ENCODE measurements at regions not wholly inside any gene's neighbourhood (a gene's known extent, or its start where the extent isn't known, plus 50 kb on each side); places are given as distances from the start of the nearest gene placed in this dataset.
"Not testable (repeated sequence)": the region's sequence is repeated elsewhere in the genome, so short reads cannot be mapped to it uniquely, and the experiment has no call there.

DNA sequence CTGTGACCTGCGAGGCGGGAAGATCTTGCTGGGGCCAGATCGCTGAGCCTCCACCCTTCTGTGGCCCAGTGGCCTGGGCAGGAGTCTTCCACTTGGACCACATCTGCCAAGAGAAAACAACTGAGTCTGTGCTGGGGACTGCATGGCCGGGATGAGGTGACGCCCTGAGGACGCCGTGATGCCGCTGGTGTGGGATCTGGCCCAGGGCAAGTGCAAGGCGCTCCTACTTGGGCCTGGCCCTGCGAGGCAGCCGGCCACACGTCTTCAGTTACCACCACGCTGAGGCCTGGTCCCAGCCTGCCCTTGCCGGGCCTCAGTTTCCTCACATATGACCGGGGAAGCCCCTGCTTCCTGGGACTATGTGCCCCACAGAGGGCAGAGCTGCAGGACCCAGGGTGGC lies 133.4 kb downstream of the SLC25A46 start:
- DNase-seq = no peak

DNA sequence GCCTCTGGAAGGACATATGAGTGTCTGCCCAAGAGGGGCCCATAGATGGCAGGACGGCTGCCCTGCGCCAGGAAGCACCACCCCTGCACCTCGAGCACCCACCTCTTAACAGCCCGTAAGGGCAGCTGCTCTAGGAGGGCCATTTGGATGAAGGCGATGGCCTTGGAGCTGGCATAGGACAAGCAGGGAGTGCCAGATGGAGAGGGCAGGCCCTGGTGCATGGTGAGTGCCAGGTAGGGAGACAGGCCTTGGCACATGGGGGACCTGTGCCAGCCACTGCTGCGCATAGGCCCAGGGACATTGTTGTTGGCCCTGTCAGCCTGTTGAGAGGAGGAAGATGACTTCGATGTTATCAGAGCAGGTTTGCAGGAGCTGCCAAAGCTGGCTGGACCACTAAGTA lies 134.2 kb downstream of the SLC25A46 start:
- no peak for DNase-seq

DNA sequence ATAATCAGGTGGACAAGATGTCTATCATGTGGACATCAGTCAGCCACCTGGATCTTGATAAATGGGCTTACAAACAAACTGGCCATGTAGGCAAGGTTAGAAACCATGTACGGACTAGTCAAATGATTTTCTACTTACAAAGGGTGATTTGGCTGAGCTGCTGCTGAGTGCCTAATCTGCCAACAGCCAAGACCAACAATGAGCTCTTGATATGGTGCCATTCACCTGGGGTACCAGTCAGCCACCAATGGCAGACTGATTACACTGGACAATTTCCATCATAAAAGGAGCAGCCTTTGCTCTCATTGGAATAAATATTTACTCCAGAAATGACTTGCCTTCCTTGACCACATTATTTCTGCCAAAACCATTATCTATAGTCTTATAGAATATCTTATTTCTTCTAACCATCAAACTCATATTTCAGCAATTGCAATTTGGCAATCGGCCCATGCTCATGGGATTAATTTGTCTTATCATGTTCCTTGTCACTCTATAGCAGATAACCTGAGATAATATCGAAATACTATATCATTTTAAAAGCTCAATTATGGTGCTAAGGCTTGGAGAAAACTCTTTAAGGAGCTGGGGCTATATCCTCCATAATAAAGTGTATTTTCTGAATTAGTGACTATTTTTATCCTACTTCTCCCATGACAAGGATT lies 135.1 kb downstream of the SLC25A46 start:
- no peak for DNase-seq

DNA sequence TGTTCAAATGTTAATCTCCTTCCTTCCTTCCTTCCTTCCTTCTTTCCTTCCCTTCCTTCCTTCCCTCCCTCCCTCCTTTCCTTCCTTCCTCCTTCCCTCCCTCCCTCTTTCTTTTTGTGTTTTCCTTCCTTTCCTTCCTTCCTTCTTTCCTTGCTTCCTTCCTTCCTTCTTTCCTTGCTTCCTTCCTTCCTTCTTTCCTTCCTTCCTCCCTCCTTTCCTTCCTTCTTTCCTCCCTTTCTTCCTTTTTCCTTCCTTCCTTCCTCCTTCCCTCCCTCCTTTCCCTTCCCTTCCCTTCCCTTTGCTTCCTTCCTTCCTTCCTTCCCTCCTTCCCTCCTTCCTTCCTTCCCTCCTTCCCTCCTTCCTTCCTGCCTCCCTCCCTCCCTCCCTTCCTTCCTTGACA lies 136.3 kb downstream of the SLC25A46 start:
- not testable (repeated sequence) for DNase-seq

DNA sequence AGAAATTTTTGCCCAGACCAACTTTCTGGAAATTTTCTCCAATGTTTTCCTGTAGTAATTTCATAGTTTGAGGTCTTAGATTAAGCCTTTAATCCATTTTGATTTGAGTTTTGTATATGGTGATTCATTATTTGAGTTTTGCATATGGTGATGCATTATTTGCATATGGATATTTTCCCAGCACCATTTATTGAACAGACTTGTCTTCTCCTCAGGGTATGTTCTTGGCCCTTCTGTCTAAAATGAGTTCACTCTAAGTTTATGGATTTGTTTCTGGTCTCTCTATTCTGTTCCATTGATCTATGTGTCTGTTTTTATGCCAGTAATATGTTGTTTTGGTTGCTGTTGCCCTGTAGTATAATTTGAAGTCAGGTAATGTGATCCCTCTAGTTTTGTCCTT lies 139.3 kb downstream of the SLC25A46 start:
- no peak for DNase-seq

DNA sequence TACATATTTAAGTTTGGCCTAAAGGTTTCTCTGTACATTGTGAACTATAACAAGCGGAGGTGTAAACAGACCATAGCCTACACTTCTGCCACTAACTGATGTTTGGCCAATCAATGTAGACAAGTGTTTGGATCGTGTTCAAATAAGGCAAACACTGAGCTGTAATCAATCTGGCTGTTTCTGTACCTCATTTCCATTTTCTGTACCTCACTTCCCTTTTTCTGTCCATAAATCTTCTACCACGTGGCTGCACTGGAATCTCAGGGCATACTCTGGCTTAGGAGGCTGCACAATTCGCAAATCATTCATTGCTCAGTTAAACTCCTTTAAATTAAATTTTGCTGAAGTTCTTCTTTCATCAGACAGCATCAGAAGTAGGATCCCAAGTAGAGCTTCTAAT lies 140.9 kb downstream of the SLC25A46 start:
- DNase-seq = no peak

DNA sequence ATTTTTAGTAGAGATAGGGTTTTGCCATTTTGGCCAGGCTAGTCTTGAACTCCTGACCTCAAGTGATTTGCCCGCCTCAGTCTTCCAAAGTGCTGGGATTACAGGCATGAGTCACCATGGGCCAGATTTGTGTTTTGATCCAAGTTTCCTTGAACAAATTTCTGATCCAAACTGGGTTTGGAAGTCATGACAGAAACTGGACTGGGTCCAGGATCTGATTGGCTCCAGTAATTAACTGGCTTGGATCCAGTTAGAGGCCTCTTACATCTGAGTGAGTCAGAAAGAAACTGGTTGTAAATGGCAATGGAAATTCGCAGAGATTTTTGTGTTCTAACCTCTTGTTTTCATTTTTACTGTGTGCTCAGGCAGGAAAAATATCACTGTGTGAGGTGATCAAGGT lies 141.6 kb downstream of the SLC25A46 start:
- DNase-seq = no peak

DNA sequence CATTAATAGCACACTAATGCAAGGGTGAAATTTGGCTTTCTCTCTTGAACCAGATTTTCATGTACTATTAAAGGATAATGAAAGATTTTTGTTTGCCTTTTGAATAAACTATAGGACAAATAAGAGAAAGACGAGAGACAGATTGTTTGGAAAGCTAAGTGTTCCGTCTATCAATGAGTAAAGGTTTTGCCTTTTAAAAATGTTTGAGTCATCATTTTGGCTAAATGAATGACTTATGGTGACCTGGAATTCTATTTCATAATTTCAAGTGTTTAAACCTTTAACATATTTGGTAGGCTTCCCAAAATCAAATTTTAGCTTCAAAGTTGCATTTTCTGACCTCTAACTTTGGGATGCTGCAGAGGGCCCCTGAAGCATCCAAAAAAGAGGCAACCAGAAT lies 145.2 kb downstream of the SLC25A46 start:
- DNase-seq = no peak

DNA sequence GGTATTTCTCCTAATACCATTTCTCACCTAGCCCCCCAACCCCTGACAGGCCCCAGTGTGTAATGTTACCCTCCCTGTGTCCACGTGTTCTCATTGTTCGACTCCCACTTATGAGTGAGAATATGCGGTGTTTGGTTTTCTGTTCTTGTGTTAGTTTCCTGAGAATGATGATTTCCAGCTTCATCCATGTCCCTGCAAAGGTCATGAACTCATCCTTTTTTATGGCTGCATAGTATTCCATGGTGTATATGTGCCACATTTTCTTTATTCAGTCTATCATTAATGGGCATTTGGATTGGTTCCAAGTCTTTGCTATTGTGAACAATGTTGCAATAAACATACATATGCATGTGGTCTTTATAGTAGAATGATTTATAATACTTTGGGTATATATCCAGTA lies 148.4 kb downstream of the SLC25A46 start:
- DNase-seq = not testable (repeated sequence)

DNA sequence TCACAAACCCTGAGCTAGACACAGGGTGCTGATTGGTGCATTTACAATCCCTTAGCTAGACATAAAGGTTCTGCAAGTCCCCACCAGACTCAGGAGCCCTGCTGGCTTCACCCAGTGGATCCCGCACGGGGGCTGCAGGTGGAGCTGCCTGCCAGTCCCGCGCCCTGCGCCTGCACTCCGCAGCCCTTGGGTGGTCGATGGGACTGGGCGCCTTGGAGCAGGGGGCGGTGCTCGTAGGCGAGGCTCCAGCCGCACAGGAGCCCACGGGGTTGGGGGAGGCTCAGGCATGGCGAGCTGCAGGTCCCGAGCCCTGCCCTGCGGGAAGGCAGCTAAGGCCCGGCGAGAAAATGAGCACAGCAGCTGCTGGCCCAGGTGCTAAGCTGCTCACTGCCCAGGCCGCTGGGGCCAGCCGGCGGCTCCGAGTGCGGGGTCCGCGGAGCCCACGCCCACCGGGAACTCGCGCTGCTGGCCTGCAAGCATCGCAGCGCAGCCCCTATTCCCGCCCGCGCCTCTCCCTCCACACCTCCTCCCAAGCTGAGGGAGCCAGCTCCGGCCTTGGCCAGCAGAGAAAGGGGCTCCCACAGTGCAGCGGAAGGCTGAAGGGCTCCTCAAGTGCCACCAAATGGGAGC lies 155.2 kb downstream of the SLC25A46 start:
- DNase-seq = not testable (repeated sequence)

DNA sequence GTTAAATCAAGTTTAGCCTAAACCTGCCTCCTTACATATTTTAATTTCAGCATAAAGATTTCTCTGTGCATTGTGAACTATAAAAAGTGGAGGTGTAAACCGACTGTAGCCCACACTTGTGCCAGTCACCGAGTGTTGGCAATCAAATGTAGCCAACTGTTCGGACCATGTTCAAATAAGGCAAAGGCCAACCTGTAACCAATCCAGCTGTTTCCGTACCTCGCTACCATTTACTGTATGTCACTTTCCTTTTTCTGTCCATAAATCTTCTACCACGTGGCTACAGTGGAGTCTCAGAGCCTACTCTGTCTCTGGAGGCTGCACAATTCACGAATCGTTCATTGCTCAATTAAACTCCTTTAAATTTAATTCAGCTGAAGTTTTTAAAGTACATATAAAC lies 156.0 kb downstream of the SLC25A46 start:
- no peak for DNase-seq

DNA sequence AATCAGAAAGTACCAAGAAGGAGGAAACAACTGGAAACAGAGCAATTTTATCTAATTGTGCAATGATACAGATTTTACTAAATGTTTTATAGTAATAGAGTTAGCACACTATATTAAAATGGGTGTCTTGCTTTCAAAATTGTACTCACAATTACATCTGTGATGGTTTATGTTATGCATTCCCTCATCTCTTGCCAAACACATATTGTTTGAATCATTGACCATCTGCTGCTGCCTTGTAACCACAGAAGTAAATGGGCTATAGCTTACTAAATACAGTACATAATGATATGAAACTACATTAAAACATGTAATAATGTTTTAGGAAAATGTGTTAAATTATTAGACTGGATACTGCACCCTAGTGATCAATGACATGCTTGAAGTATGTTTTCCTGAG lies 158.1 kb downstream of the SLC25A46 start:
- no peak for DNase-seq

DNA sequence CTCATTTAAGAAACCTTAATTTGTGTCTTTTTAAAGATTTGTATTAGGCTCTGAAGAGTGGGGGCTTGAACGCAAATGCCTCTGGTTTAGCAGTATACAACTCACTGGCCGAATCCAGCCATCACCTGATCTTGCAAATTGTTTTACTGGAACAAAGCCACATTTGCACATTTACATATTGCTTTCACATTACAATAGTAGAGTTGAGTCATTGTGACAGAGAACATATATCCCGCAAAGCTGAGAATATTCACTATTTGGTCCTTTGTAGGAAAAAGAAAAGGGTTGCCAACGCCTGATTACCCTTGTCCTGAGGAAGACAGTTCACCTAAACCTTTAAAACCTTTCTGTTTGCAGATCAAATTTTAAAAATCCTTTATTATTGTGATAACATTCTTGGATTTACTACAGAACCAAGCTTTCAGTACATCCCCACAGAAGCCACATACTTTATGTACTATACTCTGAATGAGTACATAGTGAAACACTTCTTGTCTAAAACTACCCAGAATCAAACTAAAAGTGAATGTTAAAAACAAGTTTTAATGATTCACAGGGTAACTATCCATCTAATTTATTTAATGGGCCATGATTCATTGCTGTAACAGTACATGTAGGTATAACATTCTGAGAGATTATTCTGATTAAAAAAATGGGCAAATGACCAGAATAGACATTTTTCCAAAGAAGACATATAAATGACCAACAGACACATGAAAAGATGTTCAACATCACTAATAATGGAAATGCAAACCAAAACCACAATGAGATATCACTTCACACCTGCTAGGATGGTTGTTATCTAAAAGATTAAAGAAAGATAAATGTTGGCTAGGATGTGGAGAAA lies 161.0 kb downstream of the SLC25A46 start:
- no peak for DNase-seq

DNA sequence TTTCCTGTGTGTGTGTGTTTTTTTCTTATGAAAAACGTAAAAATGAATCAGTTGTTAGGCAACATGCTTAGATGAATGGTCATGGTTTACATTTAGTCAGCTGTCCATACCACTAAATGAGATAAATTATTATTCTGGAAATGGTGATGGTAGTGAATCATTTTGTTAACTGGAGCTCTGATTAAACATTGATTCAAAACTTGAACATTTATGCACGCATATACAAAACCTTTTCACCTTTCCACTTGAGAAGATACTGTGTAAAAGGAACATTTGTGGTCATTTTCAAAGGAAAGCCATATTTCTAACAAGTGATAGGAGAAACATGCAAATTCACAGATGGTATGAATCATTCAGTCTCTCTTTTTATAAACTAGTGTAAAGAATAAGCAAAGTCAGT lies 162.0 kb downstream of the SLC25A46 start:
- no peak for DNase-seq

DNA sequence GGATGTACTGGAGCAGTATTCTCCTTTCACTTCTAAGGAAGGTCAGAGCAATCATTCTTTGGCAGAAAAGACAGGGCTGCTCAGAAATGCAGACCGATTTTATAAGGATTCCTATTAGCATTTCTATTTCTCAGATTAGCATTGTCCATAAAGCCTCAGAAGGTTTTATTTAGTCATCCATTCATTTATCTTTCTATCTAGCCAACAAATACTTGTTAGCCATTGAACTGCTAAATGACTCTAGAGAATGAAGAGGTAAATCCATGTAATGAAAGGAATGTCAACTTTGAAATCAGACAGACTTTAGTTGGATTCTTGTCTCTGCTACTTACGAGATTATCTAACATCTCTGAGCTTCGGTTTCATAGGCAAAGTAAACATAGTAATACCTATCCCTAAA lies 165.2 kb downstream of the SLC25A46 start:
- DNase-seq = no peak

DNA sequence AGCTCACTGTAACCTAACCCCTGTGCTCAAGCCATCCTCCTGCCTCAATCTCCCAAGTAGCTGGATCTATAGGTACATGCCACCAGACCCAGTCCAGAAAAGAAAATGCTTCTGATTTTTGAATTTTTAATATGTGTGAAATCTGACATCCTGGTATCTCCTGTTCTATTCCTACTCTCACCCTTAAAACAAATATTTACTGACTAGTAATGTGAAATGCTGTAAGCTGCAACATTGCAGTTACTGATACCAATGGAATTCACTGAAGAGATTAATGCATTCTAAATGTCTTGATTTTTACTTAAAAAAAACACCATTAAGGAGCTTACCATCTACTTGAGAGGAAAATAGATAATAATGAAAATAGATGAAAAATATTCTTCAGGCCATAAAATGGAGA lies 162.7 kb upstream of the TSLP start:
- no peak for DNase-seq

DNA sequence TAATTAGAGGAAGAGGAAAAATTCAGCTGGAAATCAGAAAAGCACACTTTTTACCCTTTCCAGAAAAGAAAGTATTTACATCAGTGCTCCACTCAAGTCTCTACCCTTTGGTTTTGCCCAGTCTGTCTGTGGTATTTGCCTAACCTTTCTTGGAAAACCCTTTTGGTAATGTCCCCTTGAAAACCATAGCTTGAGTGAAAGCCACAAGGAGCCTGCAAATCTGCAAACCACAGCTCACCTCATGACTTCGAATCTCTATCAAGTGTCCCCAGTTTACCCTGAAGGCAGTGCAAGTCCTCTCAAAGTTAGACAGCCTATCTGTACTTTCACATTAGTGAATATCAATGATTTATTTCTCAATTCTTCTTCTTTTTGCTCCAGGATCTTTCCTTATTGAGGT lies 162.1 kb upstream of the TSLP start:
- DNase-seq = no peak

DNA sequence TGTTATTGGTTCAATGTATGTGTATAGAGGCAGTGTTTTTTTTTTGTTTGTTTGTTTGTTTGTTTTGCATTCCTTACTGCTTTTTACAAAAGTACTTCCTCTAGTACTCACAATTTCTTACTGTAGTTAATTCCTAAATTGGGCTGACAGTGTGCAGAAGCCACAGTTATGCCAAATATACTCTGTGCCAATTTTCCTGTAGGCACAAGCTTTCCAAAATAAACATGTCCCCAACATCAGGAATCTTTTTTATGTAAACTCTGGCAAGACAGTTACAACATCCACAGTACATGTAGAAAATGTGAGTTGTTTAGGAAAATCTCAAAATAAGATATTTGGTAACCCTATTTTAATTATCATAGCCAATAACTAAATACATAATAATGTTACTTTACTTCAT lies 161.6 kb upstream of the TSLP start:
- DNase-seq = no peak

DNA sequence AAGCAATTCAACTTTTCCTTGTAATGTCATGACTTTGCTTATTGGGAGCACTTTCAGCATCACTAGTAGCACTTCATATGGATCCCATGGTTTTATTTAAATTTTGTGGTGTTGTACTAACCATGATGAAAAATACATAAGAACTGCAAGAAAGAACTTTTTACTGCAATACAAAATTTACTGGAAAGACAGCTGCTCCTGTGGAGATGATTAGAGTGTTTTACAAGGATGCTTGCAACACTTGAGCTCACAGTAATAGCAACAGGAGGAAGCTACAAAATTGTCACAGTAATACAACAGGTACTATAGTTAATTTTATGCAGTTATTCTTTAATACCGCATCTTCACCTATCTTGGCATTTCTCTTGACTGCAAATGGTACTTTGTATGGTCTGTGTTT lies 158.3 kb upstream of the TSLP start:
- DNase-seq = no peak

DNA sequence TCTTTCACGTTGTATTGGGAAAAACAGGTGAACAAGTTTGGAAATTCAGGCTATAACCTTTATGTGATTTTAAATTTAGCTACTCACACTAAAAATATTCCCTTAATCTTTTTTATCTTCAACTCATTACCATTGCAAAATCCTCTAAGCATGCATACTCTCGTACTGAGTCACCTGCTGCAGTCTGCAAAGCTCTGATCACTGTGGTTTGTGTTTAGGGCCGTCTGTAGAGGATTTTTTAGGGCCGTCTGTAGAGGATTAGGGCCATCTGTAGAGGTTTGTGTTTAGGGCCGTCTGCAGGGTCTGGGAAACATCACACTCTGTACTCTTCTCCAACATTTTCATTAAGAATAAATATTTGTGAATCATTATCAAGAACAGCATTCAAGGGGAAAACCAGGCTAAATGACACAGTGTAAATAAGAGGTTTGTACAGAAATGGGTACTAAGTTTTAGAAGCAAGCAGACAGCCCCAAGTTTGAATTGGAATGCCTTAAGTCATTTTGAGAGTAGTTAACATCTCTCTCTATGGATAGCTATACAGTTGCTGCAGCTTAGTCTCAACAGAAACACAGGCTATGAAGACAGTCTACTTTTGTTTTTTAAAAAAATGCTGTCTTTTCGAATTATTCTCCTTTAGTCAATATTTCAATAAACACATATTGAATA lies 155.0 kb upstream of the TSLP start:
- DNase-seq = no peak

DNA sequence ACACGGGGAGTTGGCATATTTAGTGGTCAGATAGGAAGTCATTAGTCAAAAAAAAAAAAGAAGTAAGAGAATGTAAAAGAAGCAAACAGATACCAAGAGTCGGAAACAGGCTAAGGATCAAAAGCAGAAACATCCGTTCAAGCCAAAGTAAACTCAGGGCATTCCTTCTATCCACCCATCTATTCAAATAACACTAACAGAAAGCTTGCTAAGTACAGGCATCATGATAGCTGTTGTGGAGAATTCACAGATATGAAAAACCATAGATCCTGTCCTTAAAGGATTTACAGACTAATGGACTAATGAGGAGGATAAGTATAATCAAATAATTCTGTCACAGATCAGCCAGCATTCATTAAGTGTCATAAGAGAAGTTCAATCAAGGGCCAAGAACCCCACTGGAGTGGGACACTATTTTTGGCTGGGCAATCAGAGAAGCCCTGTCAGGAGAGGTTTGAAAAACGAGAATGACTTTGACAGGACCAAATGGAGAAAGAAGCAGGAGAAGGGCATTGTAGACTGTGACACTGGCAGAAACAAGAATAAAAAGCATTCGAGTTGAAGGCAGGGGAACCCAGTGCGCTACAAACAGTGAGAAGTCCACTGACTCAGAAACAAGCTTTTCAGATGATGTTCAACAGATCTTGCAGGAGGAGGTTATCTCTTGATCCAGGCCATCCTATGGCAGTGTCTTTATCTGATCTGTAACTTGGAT lies 154.2 kb upstream of the TSLP start:
- DNase-seq = no peak

DNA sequence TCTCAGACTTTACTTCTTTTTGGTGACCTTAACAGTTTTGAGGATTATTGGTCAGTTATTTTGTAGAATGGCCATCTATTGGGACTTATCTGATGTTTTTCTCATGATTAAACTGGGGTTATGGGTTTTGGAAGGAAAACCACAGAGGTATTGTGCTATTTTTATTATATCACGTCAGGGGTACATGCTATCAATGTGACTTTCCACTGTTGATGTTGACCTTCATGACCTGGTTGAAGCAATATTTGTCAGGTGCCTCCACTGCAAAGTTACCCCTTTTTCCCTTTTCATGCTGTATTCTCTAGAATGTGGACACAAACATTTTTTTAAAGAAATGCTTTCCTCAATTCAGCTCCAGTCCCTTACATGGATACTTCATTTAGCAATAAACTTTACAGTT lies 152.8 kb upstream of the TSLP start:
- DNase-seq = no peak

DNA sequence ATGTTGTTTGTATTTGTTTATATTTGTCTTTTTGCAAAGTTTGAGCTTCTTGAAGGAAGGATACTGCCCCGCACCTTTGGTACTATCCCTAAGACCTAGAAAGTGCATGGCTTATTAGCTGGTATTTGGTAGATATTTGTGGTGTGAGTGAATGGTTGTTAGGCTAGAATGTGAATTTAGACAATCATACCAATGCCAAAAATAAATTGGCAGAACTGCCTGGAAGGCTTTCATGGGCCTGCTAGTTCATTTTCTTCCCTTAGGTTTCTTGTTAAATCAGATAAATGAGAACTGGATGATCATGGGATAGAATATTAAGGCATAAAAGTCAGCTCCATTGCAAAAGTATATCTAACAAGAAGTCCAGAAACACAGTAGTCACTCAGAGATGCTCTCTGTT lies 147.5 kb upstream of the TSLP start:
- DNase-seq = no peak
